OCI-LY3 (cell line): ENCODE measurements at regions not wholly inside any gene's neighbourhood (a gene's known extent, or its start where the extent isn't known, plus 50 kb on each side); places are given as distances from the start of the nearest gene placed in this dataset.

Source experiments
- CTCF ChIP-seq: fragments of 200-600, 300-600 bp; sonication (generic); IDR thresholded peaks from 2 replicates; pipeline ENCODE4 v1.5.1; 2014; ENCODE audit warnings: antibody characterized with exemption, low read length, low read depth
- EZH2phosphoT487 ChIP-seq: fragments of 200-600 bp; shearing (Covaris generic); IDR thresholded peaks from 2 replicates; pipeline ENCODE4 v1.6.1; 2018; ENCODE audit warnings: antibody characterized with exemption, mixed run types, low read depth

GRCh38 chr1:194081444-194081843 is 895.0 kb upstream of the B3GALT2 start:
- TF ChIP-seq EZH2phosphoT487, result no peak
- TF ChIP-seq CTCF, result no peak
